T-cell (primary cell): ENCODE measurements at regions not wholly inside any gene's neighbourhood (a gene's known extent, or its start where the extent isn't known, plus 50 kb on each side); places are given as distances from the start of the nearest gene placed in this dataset.
"Not testable (repeated sequence)": the region's sequence is repeated elsewhere in the genome, so short reads cannot be mapped to it uniquely, and the experiment has no call there.

Experiments
- ATAC-seq, 4 experiments: fragments of 200-7000 bp in 3 of 4; fragments of 150-1000 bp in 1 of 4; cut with Tn5 transposase; replicated peaks in 1 of 4; 1 replicate in 3 of 4; 2 replicates in 1 of 4; pipeline ENCODE4 v1.10.0; 2021; ENCODE audit warnings: moderate library complexity in 3 of 4, mild to moderate bottlenecking in 2 of 4, moderate number of reproducible peaks in 1 of 4
- CTCF ChIA-PET, 2 donors: fragments of 300-600 bp; sonication (Branson Sonifier 250); formaldehyde crosslinking; loops; one replicate each; lab custom pipeline; 2022; ENCODE audit warnings: antibody characterized with exemption in 2 of 2; lab: Charles Lee
- POLR2A ChIA-PET, 2 donors: fragments of 300-600 bp; sonication (Branson Sonifier 250); formaldehyde crosslinking; loops; one replicate each; lab custom pipeline; 2022; ENCODE audit warnings: antibody characterized with exemption in 2 of 2; lab: Charles Lee
- DNase-seq, 35 experiments: peaks; one replicate each; pipeline versions ENCODE4 v3.0.0 to v3.0.0-alpha.2; 2013 to 2023
- H3K27ac ChIP-seq: one replicate; pipeline ENCODE4 v1.5.1; 2013; ENCODE audit warnings: low read length
- H3K27me3 ChIP-seq, 2 experiments: replicated peaks in 1 of 2; 1 replicate in 1 of 2; 2 replicates in 1 of 2; pipeline versions ENCODE4 v1.6.1 to v1.7.0; 2013; ENCODE audit warnings: low read length in 1 of 2, mixed read lengths in 1 of 2; ENCODE audit not compliant: control insufficient read depth in 2 of 2, insufficient read depth in 2 of 2; ENCODE audit errors: extremely low read depth in 1 of 2
- H3K36me3 ChIP-seq, 2 donors: 1 replicate in 1 of 2; 2 replicates in 1 of 2; pipeline versions ENCODE4 v1.6.1 to v1.7.0; 2013; ENCODE audit warnings: low read length in 1 of 2; ENCODE audit not compliant: control insufficient read depth in 2 of 2, insufficient read depth in 1 of 2; ENCODE audit errors: extremely low read depth in 1 of 2
- H3K4me1 ChIP-seq, 2 experiments: 1 replicate in 1 of 2; 2 replicates in 1 of 2; pipeline versions ENCODE4 v1.6.1 to v1.7.0; 2013; ENCODE audit warnings: low read length in 2 of 2, mixed read lengths in 1 of 2; ENCODE audit not compliant: insufficient read depth in 2 of 2, control insufficient read depth in 1 of 2; ENCODE audit errors: extremely low read depth in 1 of 2
- H3K4me3 ChIP-seq, 2 donors: 1 replicate in 1 of 2; 2 replicates in 1 of 2; pipeline versions ENCODE4 v1.5.1 to v1.7.0; 2013; ENCODE audit warnings: mild to moderate bottlenecking in 2 of 2, low read length in 1 of 2, moderate library complexity in 1 of 2; ENCODE audit not compliant: control insufficient read depth in 1 of 2; ENCODE audit errors: extremely low read depth in 1 of 2
- H3K9me3 ChIP-seq: 2 replicates; pipeline ENCODE4 v1.7.0; 2013
- H3K27ac Mint-ChIP-seq, 2 donors: one replicate each; pipeline ENCODE4 v1.8.0; 2020 to 2021; ENCODE audit warnings: mild to moderate bottlenecking in 2 of 2, mixed read lengths in 2 of 2
- H3K27me3 Mint-ChIP-seq, 2 donors: one replicate each; pipeline ENCODE4 v1.8.0; 2021 to 2022; ENCODE audit warnings: mixed read lengths in 2 of 2
- H3K36me3 Mint-ChIP-seq: one replicate; pipeline ENCODE4 v1.8.0; 2021; ENCODE audit warnings: mixed read lengths
- H3K4me1 Mint-ChIP-seq, 3 donors: one replicate each; pipeline ENCODE4 v1.8.0; 2020 to 2022; ENCODE audit warnings: mixed read lengths in 3 of 3, mild to moderate bottlenecking in 1 of 3
- H3K4me3 Mint-ChIP-seq, 3 donors: one replicate each; pipeline ENCODE4 v1.8.0; 2020 to 2022; ENCODE audit warnings: mild to moderate bottlenecking in 3 of 3, mixed read lengths in 3 of 3, moderate library complexity in 3 of 3
- H3K9me3 Mint-ChIP-seq, 3 donors: one replicate each; pipeline ENCODE4 v1.8.0; 2020 to 2022; ENCODE audit warnings: mixed read lengths in 3 of 3
- WGBS: methylation state at CpG from one replicate; pipeline ENCODE4 v1.1.5; 2013; ENCODE audit warnings: missing lambda C conversion rate; ENCODE audit not compliant: insufficient coverage; 5-methylcytosine and 5-hydroxymethylcytosine counted together

GRCh38 chr17:6003221-6003620 lies 67.0 kb upstream of the WSCD1 start:
- DNase-seq, H3K4me3 Mint-ChIP-seq, H3K27ac Mint-ChIP-seq, H3K9me3 Mint-ChIP-seq, H3K27ac ChIP-seq, H3K4me1 ChIP-seq, H3K36me3 Mint-ChIP-seq, CTCF ChIA-PET, POLR2A ChIA-PET, H3K4me3 ChIP-seq, H3K4me1 Mint-ChIP-seq, H3K9me3 ChIP-seq, ATAC-seq, H3K36me3 ChIP-seq: not testable (repeated sequence)
- H3K27me3 Mint-ChIP-seq, result peaks cover 18 to 30% of the 10 kb centered on the region in 2 donors
- 77% methylated on average over 3 of the region's 6 CpGs for WGBS
- peaks cover 0 to 15% of the 10 kb centered on the region in 2 experiments for H3K27me3 ChIP-seq

GRCh38 chr17:6005939-6006338 lies 64.2 kb upstream of the WSCD1 start:
- ChIA-PET CTCF (no interaction called here), POLR2A (no interaction called here)
- H3K36me3 Mint-ChIP-seq, result no peaks in the 10 kb centered on the region
- WGBS, result 83% methylated on average over 3 of the region's 6 CpGs
- no peak for ATAC-seq
- Histone ChIP-seq H3K27me3 (peaks cover 0 to 12% of the 10 kb centered on the region in 2 experiments), H3K36me3 (no peaks in the 10 kb centered on the region), H3K27ac (no peak overlapping the region), H3K4me1 (no peaks in the 10 kb centered on the region), H3K9me3 (no peaks in the 10 kb centered on the region), H3K4me3 (no peak overlapping the region)
- DNase-seq, result no peak
- H3K27ac Mint-ChIP-seq, result no peak overlapping the region
- H3K9me3 Mint-ChIP-seq, result no peaks in the 10 kb centered on the region
- H3K4me1 Mint-ChIP-seq, result no peaks in the 10 kb centered on the region
- no peak overlapping the region for H3K4me3 Mint-ChIP-seq
- H3K27me3 Mint-ChIP-seq, result peaks cover 17 to 25% of the 10 kb centered on the region in 2 donors

- peaks cover 30 to 31% of the 10 kb centered on the region in 2 donors for H3K27me3 Mint-ChIP-seq
- POLR2A ChIA-PET, result no interaction called here
Observed at GRCh38 chr17:6011206-6011605, 59.0 kb upstream of the WSCD1 start.

GRCh38 chr17:6018788-6019187 lies 51.4 kb upstream of the WSCD1 start:
- Mint-ChIP-seq H3K27me3 (peaks cover 16 to 18% of the 10 kb centered on the region in 2 donors), H3K9me3 (no peaks in the 10 kb centered on the region), H3K4me1 (no peaks in the 10 kb centered on the region), H3K36me3 (no peaks in the 10 kb centered on the region), H3K4me3 (no peak overlapping the region), H3K27ac (no peak overlapping the region)
- no peak overlapping the region for H3K27ac ChIP-seq
- POLR2A ChIA-PET, result no interaction called here
- H3K27me3 ChIP-seq, result peaks cover 3 to 9% of the 10 kb centered on the region in 2 experiments
- H3K36me3 ChIP-seq, result no peaks in the 10 kb centered on the region
- no peak for ATAC-seq
- WGBS, result no CpG with 5 or more reads among the region's 1 CpG
- H3K4me3 ChIP-seq, result no peak overlapping the region
- H3K4me1 ChIP-seq, result no peaks in the 10 kb centered on the region
- DNase-seq, result no peak
- H3K9me3 ChIP-seq, result no peaks in the 10 kb centered on the region
- CTCF ChIA-PET, result interaction anchor here in 1 of 2 donors (0.7 kb wide), 1 partner anchor 274 kb away, joined by 4 read pairs; no protein-coding TSS in a partner anchor

More at GRCh38 chr17:6011206-6011605, 59.0 kb upstream of the WSCD1 start:
- H3K9me3 Mint-ChIP-seq, result no peaks in the 10 kb centered on the region
- DNase-seq (no peak), ATAC-seq (no peak)
- Histone ChIP-seq H3K4me3 (no peak overlapping the region), H3K4me1 (no peaks in the 10 kb centered on the region), H3K27me3 (peaks cover 0 to 15% of the 10 kb centered on the region in 2 experiments), H3K36me3 (no peaks in the 10 kb centered on the region), H3K27ac (no peak overlapping the region), H3K9me3 (no peaks in the 10 kb centered on the region)
- no peaks in the 10 kb centered on the region for H3K4me1 Mint-ChIP-seq
- H3K36me3 Mint-ChIP-seq, result no peaks in the 10 kb centered on the region
- CTCF ChIA-PET, result no interaction called here
- no CpG with 5 or more reads among the region's 1 CpG for WGBS
- no peak overlapping the region for H3K27ac Mint-ChIP-seq
- H3K4me3 Mint-ChIP-seq, result no peak overlapping the region

- no peak for DNase-seq
- Mint-ChIP-seq H3K4me1 (no peaks in the 10 kb centered on the region), H3K27ac (no peak overlapping the region), H3K9me3 (no peaks in the 10 kb centered on the region), H3K27me3 (peaks cover 14 to 19% of the 10 kb centered on the region in 2 donors), H3K4me3 (no peak overlapping the region), H3K36me3 (no peaks in the 10 kb centered on the region)
- no peak for ATAC-seq
- CTCF ChIA-PET, result no interaction called here
- no peaks in the 10 kb centered on the region for H3K9me3 ChIP-seq
- H3K4me3 ChIP-seq, result no peak overlapping the region
- no peak overlapping the region for H3K27ac ChIP-seq
- H3K4me1 ChIP-seq, result no peaks in the 10 kb centered on the region
- 60% methylated on average over 1 of the region's 6 CpGs for WGBS
- POLR2A ChIA-PET, result no interaction called here
- H3K36me3 ChIP-seq, result no peaks in the 10 kb centered on the region
- H3K27me3 ChIP-seq, result peaks cover 3 to 5% of the 10 kb centered on the region in 2 experiments
Observed at GRCh38 chr17:6019959-6020358, 50.2 kb upstream of the WSCD1 start.

- no peak for ATAC-seq
- POLR2A ChIA-PET, result no interaction called here
Observed at GRCh38 chr17:6020376-6021010, 49.7 kb upstream of the WSCD1 start.

More at GRCh38 chr17:6020376-6021010, 49.7 kb upstream of the WSCD1 start:
- Histone ChIP-seq H3K4me1 (no peaks in the 10 kb centered on the region), H3K27ac (no peak overlapping the region), H3K4me3 (no peak overlapping the region), H3K9me3 (no peaks in the 10 kb centered on the region), H3K27me3 (peaks cover 3 to 5% of the 10 kb centered on the region in 2 experiments), H3K36me3 (no peaks in the 10 kb centered on the region)
- 0% methylated on average over 1 of the region's 3 CpGs for WGBS
- Mint-ChIP-seq H3K9me3 (no peaks in the 10 kb centered on the region), H3K27me3 (peaks cover 14 to 23% of the 10 kb centered on the region in 2 donors), H3K27ac (no peak overlapping the region), H3K36me3 (no peaks in the 10 kb centered on the region), H3K4me1 (no peaks in the 10 kb centered on the region), H3K4me3 (no peak overlapping the region)
- DNase-seq, result no peak
- CTCF ChIA-PET, result no interaction called here
